NCI-H226 (cell line): ENCODE measurements at regions not wholly inside any gene's neighbourhood (a gene's known extent, or its start where the extent isn't known, plus 50 kb on each side); places are given as distances from the start of the nearest gene placed in this dataset.

Source experiments
- DNase-seq: peaks from one replicate; pipeline ENCODE4 v3.0.0-alpha.2; 2015

- no peak for DNase-seq
Measured at GRCh38 chr1:55589671-55590297, 374.6 kb upstream of the USP24 start.

- no peak for DNase-seq
Measured at GRCh38 chr1:55588309-55588708, 373.1 kb upstream of the USP24 start.

GRCh38 chr1:55586771-55587170 lies 371.6 kb upstream of the USP24 start:
- DNase-seq, result no peak

- no peak for DNase-seq
Measured at GRCh38 chr1:55585402-55585792, 370.2 kb upstream of the USP24 start.

- no peak for DNase-seq
Measured at GRCh38 chr1:55584526-55585401, 369.6 kb upstream of the USP24 start.

GRCh38 chr1:55582084-55582483 lies 366.9 kb upstream of the USP24 start:
- DNase-seq, result no peak

- peak; percentile 77 for DNase-seq
Measured at GRCh38 chr1:55580845-55581332, 365.7 kb upstream of the USP24 start.

GRCh38 chr1:55579332-55580001 lies 364.3 kb upstream of the USP24 start:
- no peak for DNase-seq

- DNase-seq, result no peak
Measured at GRCh38 chr1:55578646-55579045, 363.5 kb upstream of the USP24 start.

- no peak for DNase-seq
Measured at GRCh38 chr1:55575571-55576279, 360.6 kb upstream of the USP24 start.

GRCh38 chr1:55574691-55575225 lies 359.6 kb upstream of the USP24 start:
- no peak for DNase-seq

GRCh38 chr1:55572878-55573734 lies 357.9 kb upstream of the USP24 start:
- peak; percentile 24 for DNase-seq

GRCh38 chr1:55571767-55572166 lies 356.6 kb upstream of the USP24 start:
- no peak for DNase-seq

GRCh38 chr1:55569417-55569816 lies 354.3 kb upstream of the USP24 start:
- DNase-seq, result no peak

GRCh38 chr1:55568732-55569131 lies 353.6 kb upstream of the USP24 start:
- DNase-seq, result no peak

- DNase-seq, result no peak
Measured at GRCh38 chr1:55560266-55560665, 345.1 kb upstream of the USP24 start.

- DNase-seq, result no peak
Measured at GRCh38 chr1:55559842-55560241, 344.7 kb upstream of the USP24 start.

- DNase-seq, result no peak
Measured at GRCh38 chr1:55559161-55559611, 344.0 kb upstream of the USP24 start.

- no peak for DNase-seq
Measured at GRCh38 chr1:55558515-55558914, 343.4 kb upstream of the USP24 start.

GRCh38 chr1:55555956-55556725 lies 341.0 kb upstream of the USP24 start:
- no peak for DNase-seq

- no peak for DNase-seq
Measured at GRCh38 chr1:55554611-55555010, 339.4 kb upstream of the USP24 start.
